Keratinocyte (primary cell): ENCODE measurements at regions not wholly inside any gene's neighbourhood (a gene's known extent, or its start where the extent isn't known, plus 50 kb on each side); places are given as distances from the start of the nearest gene placed in this dataset.

ENCODE experiments used
- EZH2 ChIP-seq: IDR thresholded peaks from one replicate; pipeline ENCODE4 v1.6.1; 2012; ENCODE audit warnings: inconsistent platforms, mild to moderate bottlenecking, low read length, moderate library complexity
- TF ChIP-seq, protein P1 (sequence below), 3 experiments: IDR thresholded peaks in 1 of 3; conservative IDR thresholded peaks in 1 of 3; optimal IDR thresholded peaks in 1 of 3; 2 replicates in 2 of 3; 3 replicates in 1 of 3; pipeline versions ENCODE3 to v1.5.1; 2011; ENCODE audit warnings: low read length in 3 of 3, mild to moderate bottlenecking in 3 of 3, moderate library complexity in 2 of 3, control low read depth in 1 of 3, inconsistent platforms in 1 of 3; ENCODE audit not compliant: insufficient read depth in 2 of 3; ENCODE audit errors: extremely low read depth in 1 of 3

DNA sequence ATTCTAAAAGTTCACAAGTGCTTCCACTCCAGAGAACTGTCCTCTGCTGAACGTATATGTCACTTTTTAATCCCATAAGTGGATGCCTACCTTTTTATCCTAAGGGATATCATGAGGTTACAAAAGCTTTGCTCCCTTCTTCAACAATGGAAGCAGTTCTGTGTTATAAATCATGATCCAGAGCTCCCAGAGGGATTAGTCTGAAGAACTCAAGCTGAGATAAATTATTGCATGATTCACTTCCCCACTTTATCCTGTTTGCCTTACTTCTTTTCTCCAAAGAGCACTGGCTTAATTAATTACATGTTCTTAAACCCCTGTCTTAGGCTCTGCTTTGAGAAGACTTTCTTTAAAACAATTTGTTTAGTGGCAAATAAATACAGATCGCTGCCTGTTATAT is 246.7 kb downstream of the PCDH17 start:
- TF ChIP-seq, protein P1, sequence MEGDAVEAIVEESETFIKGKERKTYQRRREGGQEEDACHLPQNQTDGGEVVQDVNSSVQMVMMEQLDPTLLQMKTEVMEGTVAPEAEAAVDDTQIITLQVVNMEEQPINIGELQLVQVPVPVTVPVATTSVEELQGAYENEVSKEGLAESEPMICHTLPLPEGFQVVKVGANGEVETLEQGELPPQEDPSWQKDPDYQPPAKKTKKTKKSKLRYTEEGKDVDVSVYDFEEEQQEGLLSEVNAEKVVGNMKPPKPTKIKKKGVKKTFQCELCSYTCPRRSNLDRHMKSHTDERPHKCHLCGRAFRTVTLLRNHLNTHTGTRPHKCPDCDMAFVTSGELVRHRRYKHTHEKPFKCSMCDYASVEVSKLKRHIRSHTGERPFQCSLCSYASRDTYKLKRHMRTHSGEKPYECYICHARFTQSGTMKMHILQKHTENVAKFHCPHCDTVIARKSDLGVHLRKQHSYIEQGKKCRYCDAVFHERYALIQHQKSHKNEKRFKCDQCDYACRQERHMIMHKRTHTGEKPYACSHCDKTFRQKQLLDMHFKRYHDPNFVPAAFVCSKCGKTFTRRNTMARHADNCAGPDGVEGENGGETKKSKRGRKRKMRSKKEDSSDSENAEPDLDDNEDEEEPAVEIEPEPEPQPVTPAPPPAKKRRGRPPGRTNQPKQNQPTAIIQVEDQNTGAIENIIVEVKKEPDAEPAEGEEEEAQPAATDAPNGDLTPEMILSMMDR (optimal IDR thresholded peaks at IDR 0.05 in 1 of 3, IDR thresholded peaks at IDR 0.05 in 1 of 3, conservative IDR thresholded peaks at IDR 0.05 in 1 of 3; ENCODE audit: extremely low read depth in 1 of 3, insufficient read depth in 2 of 3, low read length in 3 of 3): no peak
- no peak for TF ChIP-seq EZH2
